GM21825 (cell line): ENCODE measurements at regions not wholly inside any gene's neighbourhood (a gene's known extent, or its start where the extent isn't known, plus 50 kb on each side); places are given as distances from the start of the nearest gene placed in this dataset.
"Not testable (repeated sequence)": the region's sequence is repeated elsewhere in the genome, so short reads cannot be mapped to it uniquely, and the experiment has no call there.

Experiments
- ATAC-seq: cut with Tn5 transposase; IDR thresholded peaks from one replicate; pipeline ENCODE4 v1.9.1; 2021; ENCODE audit warnings: mild to moderate bottlenecking, moderate library complexity; ENCODE audit not compliant: unreplicated experiment

DNA sequence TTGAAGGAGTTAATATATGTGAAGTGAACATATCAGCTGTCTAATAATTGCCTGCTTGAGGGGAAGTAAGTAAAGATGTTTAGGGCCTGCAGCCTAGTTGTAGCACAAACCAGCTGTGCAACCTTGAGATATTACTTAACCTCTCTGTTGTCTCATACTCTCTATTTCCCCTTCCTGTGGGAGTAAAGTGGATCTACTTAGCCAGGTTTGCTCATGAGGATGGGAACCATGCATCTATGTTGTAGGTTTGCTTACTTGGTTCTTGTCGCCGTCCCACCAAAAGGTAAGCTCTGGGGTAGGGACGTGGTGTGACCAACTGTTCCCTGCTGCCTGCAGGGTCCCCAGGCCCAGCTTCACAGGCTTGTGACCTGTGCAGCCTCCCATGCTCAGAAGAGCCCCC lies 362.7 kb upstream of the SULF2 start:
- no peak for ATAC-seq

DNA sequence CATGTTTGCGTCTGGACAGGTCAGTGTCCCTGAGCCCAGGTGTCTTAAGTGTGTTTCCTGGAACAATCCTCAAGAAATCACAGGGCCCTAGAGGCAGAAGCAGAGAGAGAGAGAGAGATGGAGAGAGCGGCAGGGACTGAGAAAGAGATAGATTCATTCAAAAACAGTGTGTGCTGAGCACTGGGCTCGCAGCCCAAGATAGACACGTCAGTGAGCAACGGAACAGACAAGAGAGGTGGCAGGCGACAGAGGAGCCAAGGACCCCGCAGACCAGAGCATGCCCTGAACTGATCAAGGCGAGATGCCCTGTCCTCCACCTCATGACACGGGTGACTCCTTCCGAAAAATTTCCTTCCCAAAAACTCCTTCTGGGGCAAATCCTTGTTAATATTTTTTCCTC lies 362.0 kb upstream of the SULF2 start:
- ATAC-seq: no peak

DNA sequence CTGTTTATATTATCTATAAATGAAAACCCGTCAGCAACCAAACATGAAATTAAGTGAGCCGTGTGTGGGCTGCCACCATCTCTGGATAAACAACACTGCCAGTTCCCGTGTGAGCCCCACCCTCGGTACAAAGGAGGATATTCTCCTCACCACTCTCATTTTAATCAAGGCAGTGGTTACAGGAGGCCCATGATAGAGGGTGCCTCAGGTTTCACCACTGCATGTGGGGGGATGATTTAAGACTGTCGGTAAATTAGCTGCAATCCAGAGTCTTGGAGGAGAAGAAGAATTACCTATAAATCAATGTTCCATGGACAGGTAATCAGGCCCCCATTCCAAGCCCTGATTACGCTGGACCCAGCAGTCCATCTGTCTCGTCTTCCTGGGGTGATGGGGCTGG lies 361.6 kb upstream of the SULF2 start:
- no peak for ATAC-seq

DNA sequence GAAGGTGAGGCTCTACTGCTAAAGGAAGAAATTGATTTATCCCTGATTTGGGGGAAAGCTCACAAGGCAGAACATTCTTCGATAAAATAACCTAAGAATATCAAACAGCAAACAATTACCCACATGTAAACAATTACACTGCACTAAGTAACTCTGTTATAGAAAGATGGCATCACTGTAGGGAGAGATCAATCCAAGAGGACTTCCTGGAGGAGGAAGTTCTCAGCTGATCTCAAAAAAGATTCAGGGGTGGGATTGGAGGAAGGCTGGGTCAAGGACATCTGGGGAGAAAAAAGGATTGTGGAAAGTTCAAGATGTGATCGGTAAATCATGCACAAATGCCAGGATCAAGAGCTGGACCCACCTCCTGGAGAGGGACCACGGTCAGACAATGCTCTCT lies 361.0 kb upstream of the SULF2 start:
- ATAC-seq: no peak

DNA sequence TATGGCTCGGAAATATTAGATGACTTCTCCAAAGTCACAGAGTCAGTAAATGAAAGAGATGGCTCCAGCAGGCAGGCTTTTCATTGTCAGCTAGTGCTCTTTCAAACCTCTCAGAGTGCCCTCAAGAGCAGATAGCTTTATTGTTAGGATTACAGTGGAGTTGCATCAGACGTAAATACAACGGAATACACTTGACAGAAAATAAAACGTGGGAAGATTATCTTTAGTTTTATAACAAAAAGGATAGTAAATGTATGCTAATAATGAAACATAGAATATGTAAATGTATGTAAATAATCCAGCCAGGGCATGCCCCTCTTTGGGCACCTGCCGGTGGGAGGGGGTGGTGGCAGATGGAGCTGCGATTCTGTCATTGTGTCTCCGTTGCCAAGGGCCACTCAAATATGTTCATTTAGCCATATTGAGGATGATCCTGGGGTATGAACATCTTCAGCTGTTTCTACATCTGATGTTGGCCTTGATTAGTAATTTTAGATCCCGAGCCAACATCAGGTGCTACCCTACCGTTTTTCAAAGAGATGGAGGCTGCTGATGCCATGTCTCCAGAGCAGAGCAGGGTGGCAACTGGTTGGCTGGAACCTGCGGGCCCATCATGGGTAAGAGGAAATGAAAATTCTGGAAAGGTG lies 358.3 kb upstream of the SULF2 start:
- ATAC-seq: no peak

DNA sequence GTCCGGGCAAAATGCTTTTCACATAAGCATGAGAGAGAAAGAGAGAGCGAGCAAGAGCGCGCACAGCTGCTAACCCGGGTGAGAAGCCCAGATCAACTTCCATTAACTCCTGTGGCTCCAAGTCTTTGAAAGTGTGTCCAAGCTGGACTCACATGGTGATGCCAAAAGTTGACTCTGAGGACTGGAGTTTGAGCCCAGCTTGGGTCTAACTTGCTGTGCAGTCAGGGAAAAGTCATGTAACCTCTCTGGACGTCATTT lies 357.2 kb upstream of the SULF2 start:
- ATAC-seq: no peak

DNA sequence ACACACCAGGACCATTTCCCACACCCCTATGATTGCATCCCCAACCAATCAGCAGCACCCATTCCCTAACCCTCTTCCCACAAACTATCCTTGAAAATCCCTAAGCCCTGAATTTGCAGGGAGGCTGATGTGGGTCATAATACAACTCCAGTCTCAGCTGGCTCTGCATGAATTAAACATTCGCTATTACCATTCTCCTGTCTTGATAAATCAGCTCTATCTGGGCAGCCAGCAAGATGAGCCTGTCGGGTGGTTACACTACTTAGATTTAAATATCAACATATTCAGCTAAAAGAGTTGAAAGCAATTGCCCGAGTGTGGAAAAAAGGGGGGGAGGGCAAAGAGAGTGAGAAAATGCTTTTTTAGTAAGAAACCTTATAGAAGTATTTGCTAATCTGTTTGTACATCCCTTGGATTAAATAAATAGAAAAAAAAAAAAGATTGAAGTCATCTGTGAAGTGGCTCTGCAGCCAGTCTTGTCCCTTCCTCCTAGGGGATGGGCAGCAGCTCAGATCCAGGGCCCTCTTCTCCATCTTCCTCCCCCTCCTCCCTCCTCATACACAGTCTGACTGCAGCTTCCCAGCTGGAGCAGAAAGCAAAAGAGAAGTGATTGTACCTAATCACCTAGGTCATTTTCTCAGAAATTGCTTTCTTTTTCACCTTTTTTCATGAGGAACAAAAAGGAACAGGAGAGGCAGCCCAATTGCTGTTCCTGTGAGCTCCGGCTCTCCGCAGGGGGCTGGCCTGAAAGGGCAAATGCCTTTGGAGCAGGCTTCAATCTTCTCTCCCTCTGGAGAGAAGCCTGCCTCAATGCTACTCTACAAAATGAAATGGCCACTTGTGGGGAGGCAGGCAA lies 356.6 kb upstream of the SULF2 start:
- no peak for ATAC-seq

DNA sequence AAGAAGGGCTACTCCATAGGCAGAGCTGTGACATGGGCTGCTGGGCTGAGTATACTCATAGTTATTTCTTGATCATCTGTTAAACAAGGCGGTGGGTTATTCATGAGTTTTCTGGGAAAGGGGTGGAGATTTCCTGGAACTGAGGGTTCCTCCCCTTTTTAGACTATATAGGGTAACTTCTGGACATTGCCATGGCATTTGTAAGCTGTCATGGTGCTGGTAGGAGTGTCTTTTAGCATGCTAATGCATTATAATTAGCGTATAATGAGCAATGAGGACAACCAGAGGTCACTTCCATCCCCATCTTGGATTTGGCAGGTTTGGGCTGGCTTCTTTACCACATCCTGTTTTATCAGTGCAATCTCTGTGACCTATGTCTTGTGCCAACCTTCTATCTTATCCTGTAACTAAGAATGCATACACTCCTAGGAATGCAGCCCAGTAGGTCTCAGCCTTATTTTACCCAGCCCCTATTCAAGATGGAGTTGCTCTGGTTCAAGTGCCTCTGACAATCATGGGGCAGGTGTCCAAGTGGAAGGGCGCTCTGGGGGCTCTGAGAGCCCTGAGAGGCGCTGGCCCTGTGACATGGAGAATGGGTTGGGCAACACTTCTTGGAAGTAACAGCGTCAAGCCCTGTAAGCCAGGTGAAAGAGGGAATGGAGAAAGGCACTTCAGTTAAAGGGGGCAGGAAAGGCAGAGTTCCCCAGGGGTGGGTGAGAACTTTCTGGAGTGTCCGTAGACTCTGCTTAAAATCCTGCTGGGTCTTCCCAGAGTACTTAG lies 354.2 kb upstream of the SULF2 start:
- no peak for ATAC-seq

DNA sequence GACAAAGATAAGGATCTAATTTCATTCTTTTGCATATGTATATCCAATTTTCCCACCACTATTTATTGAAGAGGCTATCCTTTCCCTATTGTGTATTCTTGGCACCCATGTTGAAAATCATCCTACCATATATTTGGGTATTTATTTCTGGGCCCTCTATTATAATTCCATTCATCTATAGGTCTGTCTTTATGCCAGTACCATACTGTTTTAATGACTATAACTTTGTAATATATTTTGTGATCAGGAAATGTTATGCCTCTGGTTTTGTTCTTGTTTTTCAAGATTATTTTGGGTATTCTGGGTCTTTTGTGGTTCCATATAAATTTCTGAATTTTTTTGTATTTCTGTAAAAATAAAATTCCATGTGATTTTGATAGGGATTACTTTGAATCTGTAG lies 347.6 kb upstream of the SULF2 start:
- no peak for ATAC-seq

DNA sequence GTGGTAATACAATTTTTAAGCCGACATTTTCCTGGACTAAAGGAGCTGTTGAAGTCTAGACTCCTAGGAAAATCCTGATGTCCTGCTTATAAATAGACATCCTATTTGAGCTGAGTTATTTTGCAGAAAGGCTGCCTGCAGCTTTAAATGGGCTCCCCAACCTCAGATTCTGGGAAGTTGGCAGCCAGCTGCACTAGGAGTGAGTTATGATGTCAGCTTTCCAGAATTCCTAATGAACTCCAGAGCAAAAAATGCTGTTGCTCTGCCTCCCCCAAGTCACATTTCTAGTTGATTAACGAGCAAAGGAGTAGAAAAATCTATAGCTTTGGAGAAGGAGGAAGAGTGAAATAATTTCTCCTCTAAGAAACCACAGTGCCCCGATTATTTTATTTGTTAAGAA lies 346.3 kb upstream of the SULF2 start:
- no peak for ATAC-seq

DNA sequence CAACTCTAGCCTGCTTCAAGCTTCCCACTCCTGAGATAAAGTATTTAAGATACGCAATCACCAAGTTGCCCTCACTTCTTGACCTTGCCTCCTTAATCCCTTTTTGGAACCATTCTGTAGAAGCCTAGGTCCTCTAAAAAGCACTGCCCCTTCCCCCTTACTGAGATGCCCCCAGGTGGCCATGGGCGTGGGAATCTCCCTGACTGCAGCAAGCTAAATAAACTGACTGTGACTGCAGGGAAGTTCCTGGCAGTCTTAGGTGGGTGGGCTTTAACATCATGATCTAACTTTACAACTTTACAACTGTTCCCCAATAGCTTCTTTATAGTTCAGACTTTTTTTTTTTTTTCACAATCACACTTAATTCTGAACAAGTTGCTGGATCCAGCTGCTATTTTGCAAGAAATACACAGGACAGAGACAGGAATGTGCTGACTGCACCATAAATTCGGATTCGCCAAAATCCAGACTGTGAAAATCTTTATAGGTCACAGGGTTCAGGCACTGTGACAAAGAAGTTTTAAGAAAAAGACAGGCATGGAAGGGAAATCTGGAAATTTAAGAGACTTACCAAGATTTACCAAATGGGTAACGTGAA lies 344.2 kb upstream of the SULF2 start:
- ATAC-seq: no peak

DNA sequence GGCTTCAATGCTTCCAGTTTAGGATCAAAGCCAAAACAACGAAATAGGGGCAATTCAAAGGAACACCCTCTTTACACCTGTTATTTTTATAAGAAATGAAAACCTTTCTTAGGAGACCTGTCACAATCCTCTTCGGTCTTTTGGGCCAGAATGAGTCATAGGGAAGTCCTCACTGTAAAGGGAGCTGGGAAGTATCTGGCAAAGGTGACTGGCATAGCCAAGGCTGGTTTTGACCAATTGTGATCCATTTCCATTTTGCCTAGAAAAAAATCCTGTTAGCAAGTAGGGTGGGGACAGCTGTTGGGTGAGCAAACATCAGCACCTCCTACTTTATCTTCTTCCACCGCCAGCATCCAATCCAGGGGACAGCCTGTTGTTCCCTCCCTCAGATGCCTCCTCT lies 343.2 kb upstream of the SULF2 start:
- ATAC-seq: no peak

DNA sequence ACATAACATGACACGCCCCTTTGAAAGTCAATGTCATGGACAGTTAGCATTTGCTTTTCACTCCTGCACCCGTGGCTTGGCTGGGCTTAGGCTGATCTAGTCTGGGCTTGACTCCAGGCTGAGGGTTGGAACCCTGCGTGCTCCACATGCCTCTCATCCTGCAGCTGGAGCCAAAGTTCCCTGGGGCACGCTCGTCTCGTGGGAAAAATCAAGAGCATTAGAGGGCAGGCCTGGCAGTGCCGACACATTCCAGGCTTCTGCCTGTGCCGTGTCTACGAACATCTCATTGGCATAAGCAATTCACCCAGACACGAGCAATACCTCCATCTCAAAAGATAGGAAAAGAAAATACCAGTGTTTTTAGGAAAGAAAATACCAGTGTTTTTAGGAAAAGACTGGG lies 342.7 kb upstream of the SULF2 start:
- ATAC-seq: not testable (repeated sequence)

DNA sequence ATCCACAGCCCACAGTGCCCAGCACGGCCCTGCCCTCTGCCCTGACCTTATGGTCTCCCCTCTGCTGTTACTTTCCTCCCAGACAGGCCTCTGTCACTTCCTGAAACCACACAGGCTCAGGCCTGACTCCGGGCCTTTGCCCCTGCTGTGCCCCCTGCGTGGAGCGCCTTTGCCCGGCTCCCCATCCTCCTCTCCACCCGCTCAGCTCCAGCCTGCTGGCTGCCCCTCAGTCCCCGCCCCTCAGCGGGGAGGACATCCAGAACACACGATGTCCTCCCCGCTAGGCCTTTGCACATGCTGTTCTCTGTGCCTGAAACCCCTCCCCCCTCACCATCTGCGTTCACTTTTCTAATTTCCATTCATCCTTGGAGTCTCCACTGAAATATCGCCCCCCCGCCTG lies 341.9 kb upstream of the SULF2 start:
- not testable (repeated sequence) for ATAC-seq

DNA sequence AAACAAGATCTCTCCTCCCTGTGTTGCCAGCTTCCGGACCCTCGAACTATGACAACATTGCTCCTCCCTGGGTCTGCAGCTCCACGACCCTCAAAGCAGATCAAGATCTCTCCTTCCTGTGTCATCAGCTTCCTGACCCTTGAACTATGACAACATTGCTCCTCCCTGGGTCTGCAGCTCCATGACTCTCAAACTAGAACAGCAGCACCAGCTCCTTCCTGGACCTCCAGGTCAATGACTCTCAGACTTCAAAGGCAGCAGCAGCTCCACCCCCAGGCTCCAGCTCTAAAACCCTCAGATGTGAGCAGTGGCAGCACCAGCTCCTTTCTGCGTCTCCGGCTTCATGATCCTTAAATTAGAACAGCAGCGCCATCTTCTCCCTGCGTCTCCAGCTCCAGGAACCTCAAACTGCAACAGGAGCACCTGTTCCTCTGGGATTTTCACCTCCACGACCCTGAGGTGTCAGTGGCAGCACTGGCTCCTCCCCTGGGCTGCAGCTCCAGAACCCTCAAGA lies 341.0 kb upstream of the SULF2 start:
- no peak for ATAC-seq

DNA sequence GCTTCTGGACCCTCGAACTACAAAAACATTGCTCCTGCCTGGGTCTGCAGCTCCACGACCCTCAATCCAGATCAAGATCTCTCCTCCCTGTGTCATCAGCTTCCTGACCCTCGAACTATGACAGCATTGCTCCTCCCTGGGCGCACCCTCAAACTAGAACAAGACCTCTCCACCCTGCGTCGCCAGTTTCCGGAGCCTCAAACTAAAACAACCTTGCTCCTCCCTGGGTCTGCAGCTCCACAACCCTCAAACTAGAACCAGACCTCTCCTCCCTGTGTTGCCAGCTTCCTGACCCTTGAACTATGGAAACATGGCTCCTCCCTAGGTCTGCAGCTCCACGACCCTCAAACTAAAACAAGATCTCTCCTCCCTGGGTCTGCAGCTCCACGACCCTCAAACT lies 339.7 kb upstream of the SULF2 start:
- no peak for ATAC-seq

DNA sequence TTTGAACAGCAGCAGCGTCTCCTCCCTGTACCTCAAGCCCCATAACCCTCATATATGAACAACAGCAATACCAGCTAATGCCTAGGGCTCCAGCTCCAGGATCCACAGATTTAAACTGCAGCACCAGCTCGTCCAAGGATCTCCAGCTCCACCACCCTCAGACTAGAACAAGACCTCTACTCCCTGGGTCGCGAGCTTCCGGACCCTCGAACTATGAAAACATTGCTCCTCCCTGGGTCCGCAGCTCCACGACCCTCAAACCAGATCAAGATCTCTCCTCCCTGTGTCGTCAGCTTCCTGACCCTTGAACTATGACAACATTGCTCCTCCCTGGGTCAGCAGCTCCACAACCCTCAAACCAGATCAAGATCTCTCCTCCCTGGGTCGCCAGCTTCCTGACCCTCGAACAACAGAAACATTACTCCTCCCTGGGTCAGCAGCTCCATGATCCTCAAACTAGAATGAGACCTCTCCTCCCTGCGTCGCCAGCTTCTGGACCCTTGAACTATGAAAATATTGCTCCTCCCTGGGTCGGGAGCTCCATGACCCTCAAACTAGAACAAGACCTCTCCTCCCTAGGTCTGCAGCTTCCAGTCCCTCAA lies 339.0 kb upstream of the SULF2 start:
- ATAC-seq: no peak

DNA sequence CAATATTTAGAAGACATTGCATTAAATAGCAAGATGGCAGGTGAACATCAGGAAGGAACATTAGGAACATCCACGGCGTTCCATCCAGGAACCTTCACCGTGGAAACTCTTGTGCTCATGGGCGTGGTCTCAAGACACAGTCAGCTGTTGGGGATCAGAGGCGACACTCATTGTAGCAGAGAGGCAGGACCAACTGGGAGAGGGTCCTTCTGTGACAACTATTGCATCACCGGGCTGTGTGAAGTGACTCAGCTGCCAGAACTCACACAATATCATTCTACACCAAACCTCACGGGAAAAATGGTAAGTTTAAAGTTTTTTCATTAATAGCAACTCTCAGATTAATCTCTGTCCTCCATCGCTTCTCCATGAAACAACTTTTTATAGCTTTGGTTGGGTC lies 334.8 kb upstream of the SULF2 start:
- ATAC-seq: no peak

DNA sequence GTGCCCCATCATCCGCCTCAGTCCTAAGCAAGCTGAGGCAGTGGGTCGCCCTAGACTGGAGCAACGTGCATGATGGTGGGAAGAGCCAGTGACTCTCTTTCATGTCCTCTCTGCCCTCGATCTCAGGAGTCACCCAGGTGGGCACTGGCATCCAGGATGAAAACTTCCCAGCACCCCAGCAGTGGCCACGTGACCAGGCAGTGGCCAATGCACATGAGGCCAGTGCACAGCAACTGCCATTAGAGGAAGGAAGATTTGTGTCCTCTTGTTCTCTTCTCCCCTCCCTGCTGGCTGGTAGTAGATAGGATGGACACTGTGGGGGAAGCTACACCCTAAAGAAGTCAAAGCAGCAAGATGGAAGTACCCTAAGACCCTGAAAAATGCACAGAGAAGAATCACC lies 334.1 kb upstream of the SULF2 start:
- ATAC-seq: not testable (repeated sequence)

DNA sequence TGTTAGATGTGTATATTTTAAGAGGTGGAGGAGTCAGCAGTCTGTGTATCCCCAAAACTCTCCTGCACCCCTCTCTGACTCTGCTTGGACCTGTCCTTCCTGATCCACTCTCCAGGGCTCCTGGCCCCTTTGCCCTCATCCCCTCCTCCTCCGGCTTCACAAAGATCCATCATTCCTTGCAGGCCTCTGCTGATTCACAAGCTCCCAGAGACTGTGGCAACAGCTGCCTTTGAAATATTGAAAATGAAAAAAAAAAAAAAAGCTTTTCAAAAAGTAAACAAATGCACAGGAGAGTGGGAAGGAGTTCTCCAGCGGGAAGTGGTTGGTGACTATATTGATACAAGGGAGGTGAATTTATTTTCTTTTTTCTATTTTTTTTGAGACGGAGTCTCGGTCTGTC lies 330.2 kb upstream of the SULF2 start:
- no peak for ATAC-seq

DNA sequence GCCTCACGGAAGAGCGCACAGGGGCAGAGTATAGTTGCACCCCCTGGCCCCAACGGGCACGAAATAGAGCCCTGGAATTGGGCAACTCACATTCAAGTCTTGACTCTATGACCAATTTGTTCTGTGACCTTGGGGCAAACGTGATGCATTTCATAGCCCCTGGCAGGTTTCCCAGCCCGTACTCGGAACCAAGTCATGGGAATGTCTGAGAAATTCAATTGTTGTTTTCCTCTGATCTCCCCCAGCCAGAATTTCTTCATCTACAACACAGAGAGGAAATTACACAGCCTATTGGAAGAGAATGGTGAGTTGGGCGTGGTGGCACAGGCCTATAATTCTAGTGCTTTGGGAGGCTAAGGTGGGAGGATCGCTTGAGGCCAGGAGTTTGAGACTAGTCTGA lies 322.3 kb upstream of the SULF2 start:
- no peak for ATAC-seq
